ENCODE measurements at regions not wholly inside any gene's neighbourhood (a gene's known extent, or its start where the extent isn't known, plus 50 kb on each side); places are given as distances from the start of the nearest gene placed in this dataset.

- TF ChIP-seq, protein P1, sequence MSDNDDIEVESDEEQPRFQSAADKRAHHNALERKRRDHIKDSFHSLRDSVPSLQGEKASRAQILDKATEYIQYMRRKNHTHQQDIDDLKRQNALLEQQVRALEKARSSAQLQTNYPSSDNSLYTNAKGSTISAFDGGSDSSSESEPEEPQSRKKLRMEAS (IDR thresholded peaks at IDR 0.05; ENCODE audit: low read depth, low read length), result no peak
- TF ChIP-seq, protein P2, sequence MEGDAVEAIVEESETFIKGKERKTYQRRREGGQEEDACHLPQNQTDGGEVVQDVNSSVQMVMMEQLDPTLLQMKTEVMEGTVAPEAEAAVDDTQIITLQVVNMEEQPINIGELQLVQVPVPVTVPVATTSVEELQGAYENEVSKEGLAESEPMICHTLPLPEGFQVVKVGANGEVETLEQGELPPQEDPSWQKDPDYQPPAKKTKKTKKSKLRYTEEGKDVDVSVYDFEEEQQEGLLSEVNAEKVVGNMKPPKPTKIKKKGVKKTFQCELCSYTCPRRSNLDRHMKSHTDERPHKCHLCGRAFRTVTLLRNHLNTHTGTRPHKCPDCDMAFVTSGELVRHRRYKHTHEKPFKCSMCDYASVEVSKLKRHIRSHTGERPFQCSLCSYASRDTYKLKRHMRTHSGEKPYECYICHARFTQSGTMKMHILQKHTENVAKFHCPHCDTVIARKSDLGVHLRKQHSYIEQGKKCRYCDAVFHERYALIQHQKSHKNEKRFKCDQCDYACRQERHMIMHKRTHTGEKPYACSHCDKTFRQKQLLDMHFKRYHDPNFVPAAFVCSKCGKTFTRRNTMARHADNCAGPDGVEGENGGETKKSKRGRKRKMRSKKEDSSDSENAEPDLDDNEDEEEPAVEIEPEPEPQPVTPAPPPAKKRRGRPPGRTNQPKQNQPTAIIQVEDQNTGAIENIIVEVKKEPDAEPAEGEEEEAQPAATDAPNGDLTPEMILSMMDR (IDR thresholded peaks at IDR 0.05; ENCODE audit: low read depth, low read length), result no peak
- TF ChIP-seq MYC (IDR thresholded peaks at IDR 0.05; ENCODE audit: low read depth, low read length) (no peak), POLR2A (IDR thresholded peaks at IDR 0.05; ENCODE audit: extremely low read depth, insufficient read length) (no peak)
Observed at GRCh38 chr15:25243800-25244097, 195.1 kb downstream of the UBE3A start.

Measured in NB4 (cell line).